Sigmoid colon (tissue), 4 donors: ENCODE measurements at regions not wholly inside any gene's neighbourhood (a gene's known extent, or its start where the extent isn't known, plus 50 kb on each side); places are given as distances from the start of the nearest gene placed in this dataset.

Source experiments
- CTCF ChIP-seq, 4 experiments: fragments of 450-650 bp in 3 of 4; fragments of 200-600 bp in 1 of 4; IDR thresholded peaks; one replicate each; pipeline ENCODE4 v1.5.1; 2016 to 2019; ENCODE audit warnings: antibody characterized with exemption in 4 of 4, mild to moderate bottlenecking in 3 of 4, moderate library complexity in 2 of 4
- EP300 ChIP-seq, 4 donors: sonication (generic); formaldehyde crosslinking; IDR thresholded peaks; one replicate each; pipeline ENCODE4 v1.6.1; 2017; ENCODE audit warnings: antibody characterized with exemption in 4 of 4
- POLR2A ChIP-seq, 2 donors: fragments of 450-650 bp; IDR thresholded peaks; one replicate each; pipeline ENCODE4 v1.6.1; 2016; ENCODE audit warnings: antibody characterized with exemption in 2 of 2, mild to moderate bottlenecking in 2 of 2, moderate library complexity in 2 of 2
- POLR2AphosphoS5 ChIP-seq, 4 donors: sonication (generic); formaldehyde crosslinking; IDR thresholded peaks; one replicate each; pipeline ENCODE4 v1.6.1; 2017; ENCODE audit warnings: antibody characterized with exemption in 4 of 4

GRCh38 chr3:72355168-72355567 lies 493.1 kb downstream of the SHQ1 start:
- TF ChIP-seq CTCF (IDR thresholded peaks at IDR 0.05) (no peak), POLR2A (IDR thresholded peaks at IDR 0.05) (no peak), POLR2AphosphoS5 (IDR thresholded peaks at IDR 0.05) (no peak), EP300 (IDR thresholded peaks at IDR 0.05) (no peak)
